Astrocyte of the spinal cord (primary cell): ENCODE measurements at regions not wholly inside any gene's neighbourhood (a gene's known extent, or its start where the extent isn't known, plus 50 kb on each side); places are given as distances from the start of the nearest gene placed in this dataset.

ENCODE experiments used
- DNase-seq: peaks from one replicate; pipeline ENCODE4 v3.0.0; 2011; ENCODE audit warnings: low read depth, low spot score
- H3K4me3 ChIP-seq: 2 replicates; pipeline ENCODE4 v1.5.1; 2011; ENCODE audit warnings: low read depth, mild to moderate bottlenecking, low read length, moderate library complexity
- CTCF ChIP-seq: IDR thresholded peaks from 2 replicates; pipeline ENCODE4 v1.5.1; 2012; ENCODE audit warnings: low read depth, mild to moderate bottlenecking, low read length, inconsistent platforms
- in situ Hi-C: cut with HindIII; loops from 2 replicates; pipeline ENCODE4 v1.10.0; 2017; ENCODE audit warnings: low sequenced_read_pairs

GRCh38 chr13:33958964-33959363 lies 141.0 kb downstream of the RFC3 start:
- no peak for TF ChIP-seq CTCF
- no peak for DNase-seq
- no peak overlapping the region for H3K4me3 ChIP-seq
- in situ Hi-C loops: no loop called here

GRCh38 chr13:33963134-33963533 lies 145.2 kb downstream of the RFC3 start:
- no peak for DNase-seq
- no peak overlapping the region for H3K4me3 ChIP-seq
- no peak for TF ChIP-seq CTCF
- in situ Hi-C loops: no loop called here

GRCh38 chr13:33963895-33964294 lies 145.9 kb downstream of the RFC3 start:
- in situ Hi-C loops: no loop called here
- no peak for DNase-seq
- no peak overlapping the region for H3K4me3 ChIP-seq
- TF ChIP-seq CTCF: no peak

GRCh38 chr13:33968520-33969507 lies 150.9 kb downstream of the RFC3 start:
- DNase-seq: no peak
- TF ChIP-seq CTCF: no peak
- in situ Hi-C loops: no loop called here
- no peak overlapping the region for H3K4me3 ChIP-seq

GRCh38 chr13:33970746-33971561 lies 153.0 kb downstream of the RFC3 start:
- DNase-seq: no peak
- in situ Hi-C loops: no loop called here
- TF ChIP-seq CTCF: no peak
- H3K4me3 ChIP-seq: no peak overlapping the region

- DNase-seq: no peak
- in situ Hi-C loops: no loop called here
- no peak for TF ChIP-seq CTCF
- H3K4me3 ChIP-seq: no peak overlapping the region
Observed at GRCh38 chr13:33971562-33971819, 153.5 kb downstream of the RFC3 start.
